IMR-90 (cell line): ENCODE measurements at regions not wholly inside any gene's neighbourhood (a gene's known extent, or its start where the extent isn't known, plus 50 kb on each side); places are given as distances from the start of the nearest gene placed in this dataset.

Experiments
- ATAC-seq: fragments of 200-7000 bp; cut with Tn5 transposase; 2 replicates; pipeline ENCODE4 v1.9.1; 2020; ENCODE audit warnings: low read depth, mild to moderate bottlenecking, moderate library complexity
- BruUV-seq: library from RNA; stranded (reverse); fragments of 400-500 nt; replicated peaks from 2 replicates; lab custom pipeline; 2021; lab: Mats Ljungman, UMichigan
- CTCF ChIA-PET: fragments of 300-600 bp; formaldehyde crosslinking; extraction: SDS; loops from one replicate; lab custom pipeline; 2021; ENCODE audit warnings: antibody characterized with exemption; lab: Yijun Ruan, JAX
- POLR2A ChIA-PET: fragments of 300-600 bp; sonication (Branson Sonifier 250); formaldehyde crosslinking; loops from one replicate; lab custom pipeline; 2022; ENCODE audit warnings: antibody characterized with exemption; ENCODE audit not compliant: unreplicated experiment; lab: Charles Lee
- DNase-seq: peaks from one replicate; pipeline ENCODE4 v3.0.0; 2013
- H2AFZ ChIP-seq: replicated peaks from 2 replicates; pipeline ENCODE3; 2013; ENCODE audit warnings: low read length, mild to moderate bottlenecking; ENCODE audit not compliant: poor library complexity
- H2AK5ac ChIP-seq: 2 replicates; pipeline ENCODE4 v1.6.1; 2013; ENCODE audit warnings: low read depth, low read length, inconsistent platforms
- H2AK9ac ChIP-seq: replicated peaks from 2 replicates; pipeline ENCODE3; 2013; ENCODE audit warnings: mild to moderate bottlenecking, low read depth, low read length, moderate library complexity; ENCODE audit not compliant: poor library complexity
- H2BK120ac ChIP-seq: 2 replicates; pipeline ENCODE4 v1.6.1; 2013; ENCODE audit warnings: low read depth, low read length, inconsistent platforms
- H2BK15ac ChIP-seq: 3 replicates; pipeline ENCODE4 v1.6.1; 2013; ENCODE audit warnings: low read depth, low read length, inconsistent platforms
- H2BK20ac ChIP-seq: 2 replicates; pipeline ENCODE4 v1.6.1; 2013; ENCODE audit warnings: low read depth, mild to moderate bottlenecking, inconsistent platforms, low read length, moderate library complexity
- H2BK5ac ChIP-seq: 2 replicates; pipeline ENCODE4 v1.6.1; 2013; ENCODE audit warnings: mild to moderate bottlenecking, low read depth, low read length, inconsistent platforms; ENCODE audit not compliant: poor library complexity, severe bottlenecking
- H3K14ac ChIP-seq: replicated peaks from 2 replicates; pipeline ENCODE4 v1.6.1; 2013; ENCODE audit warnings: low read depth, low read length, inconsistent platforms
- H3K18ac ChIP-seq: 2 replicates; pipeline ENCODE4 v1.6.1; 2013; ENCODE audit warnings: low read depth, low read length, control low read depth
- H3K23ac ChIP-seq: 2 replicates; pipeline ENCODE4 v1.6.1; 2013; ENCODE audit warnings: low read depth, low read length, inconsistent platforms
- H3K27ac ChIP-seq: 2 replicates; pipeline ENCODE4 v1.5.1; 2013; ENCODE audit warnings: mild to moderate bottlenecking, control low read depth, low read length; ENCODE audit not compliant: insufficient read depth
- H3K27me3 ChIP-seq: 2 replicates; pipeline ENCODE4 v1.6.1; 2013; ENCODE audit warnings: low read length; ENCODE audit not compliant: control insufficient read depth, insufficient read depth
- H3K36me3 ChIP-seq: 2 replicates; pipeline ENCODE4 v1.6.1; 2013; ENCODE audit warnings: low read length, mixed read lengths; ENCODE audit not compliant: control insufficient read depth, insufficient read depth
- H3K4ac ChIP-seq: 2 replicates; pipeline ENCODE4 v1.6.1; 2013; ENCODE audit warnings: low read depth, low read length, inconsistent platforms
- H3K4me1 ChIP-seq: 2 replicates; pipeline ENCODE4 v1.6.1; 2013; ENCODE audit warnings: low read length, mixed read lengths; ENCODE audit not compliant: control insufficient read depth, insufficient read depth
- H3K4me2 ChIP-seq: 2 replicates; pipeline ENCODE4 v1.6.1; 2013; ENCODE audit warnings: low read depth, mild to moderate bottlenecking, control low read depth, low read length, moderate library complexity
- H3K4me3 ChIP-seq: 2 replicates; pipeline ENCODE4 v1.5.1; 2013; ENCODE audit warnings: low read depth, mild to moderate bottlenecking, control low read depth, low read length, moderate library complexity; ENCODE audit not compliant: insufficient read depth
- H3K56ac ChIP-seq: 2 replicates; pipeline ENCODE4 v1.6.1; 2013; ENCODE audit warnings: low read length, inconsistent platforms; ENCODE audit not compliant: insufficient read depth; ENCODE audit errors: extremely low read depth
- H3K79me1 ChIP-seq, 2 experiments: 2 replicates each; pipeline ENCODE4 v1.6.1; 2013; ENCODE audit warnings: low read length in 2 of 2, inconsistent platforms in 1 of 2, low read depth in 1 of 2
- H3K9ac ChIP-seq: 2 replicates; pipeline ENCODE4 v1.6.1; 2013; ENCODE audit warnings: low read depth, low read length, control low read depth
- H3K9me1 ChIP-seq: 2 replicates; pipeline ENCODE4 v1.6.1; 2013; ENCODE audit warnings: low read length, inconsistent platforms; ENCODE audit not compliant: insufficient read depth
- H3K9me3 ChIP-seq: 2 replicates; pipeline ENCODE4 v1.6.1; 2013; ENCODE audit warnings: low read length; ENCODE audit not compliant: control insufficient read depth, insufficient read depth
- H4K20me1 ChIP-seq: 2 replicates; pipeline ENCODE4 v1.6.1; 2013; ENCODE audit warnings: low read length, inconsistent platforms; ENCODE audit not compliant: insufficient read depth
- H4K5ac ChIP-seq: 2 replicates; pipeline ENCODE4 v1.6.1; 2013; ENCODE audit warnings: mild to moderate bottlenecking, low read depth, low read length, control low read depth
- H4K8ac ChIP-seq, 2 experiments: 2 replicates each; pipeline ENCODE4 v1.6.1; 2013; ENCODE audit warnings: low read depth in 2 of 2, low read length in 2 of 2, control low read depth in 1 of 2, inconsistent platforms in 1 of 2
- H4K91ac ChIP-seq: 2 replicates; pipeline ENCODE4 v1.6.1; 2013; ENCODE audit warnings: low read depth, low read length, inconsistent platforms; ENCODE audit not compliant: insufficient read depth
- BHLHE40 ChIP-seq: fragments of 150-350 bp; IDR thresholded peaks from 2 replicates; pipeline ENCODE4 v1.6.1; 2016; ENCODE audit warnings: mild to moderate bottlenecking, low read depth, low read length
- CEBPB ChIP-seq: IDR thresholded peaks from 2 replicates; pipeline ENCODE4 v1.6.1; 2012; ENCODE audit warnings: low read depth, low read length, improper control_type of control experiment
- CHD1 ChIP-seq: IDR thresholded peaks from 2 replicates; pipeline ENCODE4 v1.6.1; 2012; ENCODE audit warnings: low read depth, low read length, improper control_type of control experiment
- FOS ChIP-seq: fragments of 150-350 bp; IDR thresholded peaks from 2 replicates; pipeline ENCODE4 v1.6.1; 2016; ENCODE audit warnings: low read depth, low read length
- MAFK ChIP-seq: IDR thresholded peaks from 2 replicates; pipeline ENCODE4 v1.6.1; 2012; ENCODE audit warnings: low read depth, low read length, improper control_type of control experiment
- MAZ ChIP-seq: IDR thresholded peaks from 2 replicates; pipeline ENCODE4 v1.6.1; 2012; ENCODE audit warnings: low read depth, mild to moderate bottlenecking, low read length, improper control_type of control experiment, moderate library complexity, borderline replicate concordance
- MXI1 ChIP-seq: IDR thresholded peaks from 2 replicates; pipeline ENCODE4 v1.6.1; 2012; ENCODE audit warnings: low read depth, mild to moderate bottlenecking, low read length, moderate library complexity, borderline replicate concordance
- NFE2L2 ChIP-seq: fragments of 150-350 bp; IDR thresholded peaks from 2 replicates; pipeline ENCODE4 v1.6.1; 2016; ENCODE audit warnings: low read depth, mild to moderate bottlenecking, low read length
- POLR2A ChIP-seq: IDR thresholded peaks from 2 replicates; pipeline ENCODE4 v1.6.1; 2012; ENCODE audit warnings: mild to moderate bottlenecking, low read depth, low read length
- RAD21 ChIP-seq: IDR thresholded peaks from 2 replicates; pipeline ENCODE4 v1.6.1; 2012; ENCODE audit warnings: low read length, improper control_type of control experiment
- RCOR1 ChIP-seq: IDR thresholded peaks from 2 replicates; pipeline ENCODE4 v1.6.1; 2012; ENCODE audit warnings: mild to moderate bottlenecking, low read length, improper control_type of control experiment; ENCODE audit not compliant: insufficient replicate concordance
- RFX5 ChIP-seq: IDR thresholded peaks from 2 replicates; pipeline ENCODE4 v1.8.0; 2012; ENCODE audit warnings: low read depth, mild to moderate bottlenecking, low read length, moderate library complexity
- SMC3 ChIP-seq: fragments of 150-350 bp; IDR thresholded peaks from 2 replicates; pipeline ENCODE4 v1.6.1; 2016; ENCODE audit warnings: low read depth, mild to moderate bottlenecking, antibody characterized with exemption, low read length, moderate library complexity
- USF2 ChIP-seq: fragments of 150-350 bp; IDR thresholded peaks from 2 replicates; pipeline ENCODE4 v1.6.1; 2017; ENCODE audit warnings: mild to moderate bottlenecking, antibody characterized with exemption, low read length, low read depth
- WGBS, 2 experiments: methylation state at CpG; one replicate each; pipeline versions ENCODE4 v1.1.5 to v1.1.7; 2013; ENCODE audit warnings: missing lambda C conversion rate in 2 of 2; ENCODE audit not compliant: insufficient read length in 1 of 2; ENCODE audit errors: extremely low coverage in 2 of 2; 5-methylcytosine and 5-hydroxymethylcytosine counted together
- dilution Hi-C: fragments of 300-500 bp; cut with HindIII; formaldehyde crosslinking; loops from one replicate; pipeline ENCODE4 v1.14.3; 2018; ENCODE audit warnings: low sequenced_read_pairs; ENCODE audit not compliant: unreplicated experiment
- in situ Hi-C: fragments of 300-500 bp; cut with MboI; formaldehyde crosslinking; loops from 3 replicates; pipeline ENCODE4 v1.14.3; 2019; ENCODE audit warnings: low sequenced_read_pairs, inconsistent platforms, mixed read lengths
- intact Hi-C: fragments of 100-400 bp; cut with micrococcal nuclease; formaldehyde crosslinking; loops from 2 replicates; pipeline ENCODE4 v1.10.0; 2022
- TF ChIP-seq, protein P1 (sequence below): conservative IDR thresholded peaks from 2 replicates; pipeline ENCODE4 v1.5.1; 2012; ENCODE audit warnings: mild to moderate bottlenecking, low read depth, low read length, improper control_type of control experiment
- TF ChIP-seq, protein P2 (sequence below): fragments of 150-350 bp; IDR thresholded peaks from 2 replicates; pipeline ENCODE4 v1.6.1; 2016; ENCODE audit warnings: low read depth, mild to moderate bottlenecking, low read length, moderate library complexity, borderline replicate concordance

DNA sequence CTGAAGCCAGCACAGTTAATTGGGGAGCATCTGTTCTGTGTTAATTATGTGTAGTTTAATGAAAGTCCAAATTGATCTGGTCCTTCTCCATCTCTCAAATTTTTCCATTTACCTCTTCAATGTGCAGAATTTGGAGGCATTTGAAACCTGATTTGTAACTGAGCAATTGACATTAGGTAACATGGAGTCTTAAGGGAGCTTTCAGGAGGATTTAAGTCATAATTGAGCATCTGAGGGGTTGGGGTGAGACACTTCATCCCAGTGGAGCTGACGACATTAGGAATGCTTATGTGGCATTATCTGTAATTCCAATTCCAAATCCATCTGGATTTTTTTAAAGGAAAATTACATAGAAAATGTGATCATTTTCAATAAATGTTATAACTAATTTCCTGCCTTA lies 1015.9 kb downstream of the TLE1 start:
- H3K27ac ChIP-seq, result no peak overlapping the region
- H4K20me1 ChIP-seq, result no peaks in the 10 kb centered on the region
- H4K8ac ChIP-seq, result no peak overlapping the region
- H3K9me1 ChIP-seq, result no peaks in the 10 kb centered on the region
- BruUV-seq, result no TSS peak
- H3K56ac ChIP-seq, result no peak overlapping the region
- H3K79me1 ChIP-seq, result no peaks in the 10 kb centered on the region
- H2AK9ac ChIP-seq, result no peak overlapping the region
- no peak overlapping the region for H2BK20ac ChIP-seq
- peaks cover 6% of the 10 kb centered on the region; the same call in 1 of the 2 replicates for H3K9me3 ChIP-seq
- H3K36me3 ChIP-seq, result no peaks in the 10 kb centered on the region
- no CpG with 5 or more reads among the region's 1 CpG for WGBS, 2 experiments
- ChIA-PET CTCF (no interaction called here), POLR2A (no interaction called here)
- in situ Hi-C loops (no loop called here), dilution Hi-C loops (no loop called here), intact Hi-C loops (no loop called here)
- DNase-seq (no peak), ATAC-seq (no peak)
- H3K14ac ChIP-seq, result no peak overlapping the region
- H2AFZ ChIP-seq, result no peak overlapping the region
- no peak overlapping the region for H3K4me3 ChIP-seq
- H2BK5ac ChIP-seq, result no peak overlapping the region
- H3K4me1 ChIP-seq, result no peaks in the 10 kb centered on the region
- H2AK5ac ChIP-seq, result no peak overlapping the region
- no peak overlapping the region for H3K4ac ChIP-seq
- TF ChIP-seq, protein P1, sequence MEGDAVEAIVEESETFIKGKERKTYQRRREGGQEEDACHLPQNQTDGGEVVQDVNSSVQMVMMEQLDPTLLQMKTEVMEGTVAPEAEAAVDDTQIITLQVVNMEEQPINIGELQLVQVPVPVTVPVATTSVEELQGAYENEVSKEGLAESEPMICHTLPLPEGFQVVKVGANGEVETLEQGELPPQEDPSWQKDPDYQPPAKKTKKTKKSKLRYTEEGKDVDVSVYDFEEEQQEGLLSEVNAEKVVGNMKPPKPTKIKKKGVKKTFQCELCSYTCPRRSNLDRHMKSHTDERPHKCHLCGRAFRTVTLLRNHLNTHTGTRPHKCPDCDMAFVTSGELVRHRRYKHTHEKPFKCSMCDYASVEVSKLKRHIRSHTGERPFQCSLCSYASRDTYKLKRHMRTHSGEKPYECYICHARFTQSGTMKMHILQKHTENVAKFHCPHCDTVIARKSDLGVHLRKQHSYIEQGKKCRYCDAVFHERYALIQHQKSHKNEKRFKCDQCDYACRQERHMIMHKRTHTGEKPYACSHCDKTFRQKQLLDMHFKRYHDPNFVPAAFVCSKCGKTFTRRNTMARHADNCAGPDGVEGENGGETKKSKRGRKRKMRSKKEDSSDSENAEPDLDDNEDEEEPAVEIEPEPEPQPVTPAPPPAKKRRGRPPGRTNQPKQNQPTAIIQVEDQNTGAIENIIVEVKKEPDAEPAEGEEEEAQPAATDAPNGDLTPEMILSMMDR, result no peak
- TF ChIP-seq MAFK, result no peak
- TF ChIP-seq, protein P2, sequence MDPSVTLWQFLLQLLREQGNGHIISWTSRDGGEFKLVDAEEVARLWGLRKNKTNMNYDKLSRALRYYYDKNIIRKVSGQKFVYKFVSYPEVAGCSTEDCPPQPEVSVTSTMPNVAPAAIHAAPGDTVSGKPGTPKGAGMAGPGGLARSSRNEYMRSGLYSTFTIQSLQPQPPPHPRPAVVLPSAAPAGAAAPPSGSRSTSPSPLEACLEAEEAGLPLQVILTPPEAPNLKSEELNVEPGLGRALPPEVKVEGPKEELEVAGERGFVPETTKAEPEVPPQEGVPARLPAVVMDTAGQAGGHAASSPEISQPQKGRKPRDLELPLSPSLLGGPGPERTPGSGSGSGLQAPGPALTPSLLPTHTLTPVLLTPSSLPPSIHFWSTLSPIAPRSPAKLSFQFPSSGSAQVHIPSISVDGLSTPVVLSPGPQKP, result no peak
- no peak for TF ChIP-seq POLR2A
- TF ChIP-seq MAZ, result no peak
- TF ChIP-seq MXI1, result no peak
- TF ChIP-seq CEBPB, result no peak
- no peak for TF ChIP-seq CHD1
- TF ChIP-seq NFE2L2, result no peak
- no peak for TF ChIP-seq SMC3
- TF ChIP-seq USF2, result no peak
- no peak for TF ChIP-seq RFX5
- no peak for TF ChIP-seq BHLHE40
- no peak for TF ChIP-seq FOS
- no peak for TF ChIP-seq RCOR1
- TF ChIP-seq RAD21, result no peak
- H4K5ac ChIP-seq, result no peak overlapping the region
- no peak overlapping the region for H3K18ac ChIP-seq
- H3K27me3 ChIP-seq, result no peaks in the 10 kb centered on the region
- H4K91ac ChIP-seq, result no peak overlapping the region
- no peak overlapping the region for H2BK15ac ChIP-seq
- H3K9ac ChIP-seq, result no peak overlapping the region
- no peak overlapping the region for H3K4me2 ChIP-seq
- no peak overlapping the region for H3K23ac ChIP-seq
- H2BK120ac ChIP-seq, result no peak overlapping the region
